ENCODE measurements at regions not wholly inside any gene's neighbourhood (a gene's known extent, or its start where the extent isn't known, plus 50 kb on each side); places are given as distances from the start of the nearest gene placed in this dataset.
A peak's percentile ranks its signal among the peaks of the same experiment; 100 is the strongest.

GRCh38 chr12:98352218-98352811, 163.1 kb upstream of the TMPO start:
- DNase-seq (ENCODE audit: low read depth) = peak; percentile 4

DNA sequence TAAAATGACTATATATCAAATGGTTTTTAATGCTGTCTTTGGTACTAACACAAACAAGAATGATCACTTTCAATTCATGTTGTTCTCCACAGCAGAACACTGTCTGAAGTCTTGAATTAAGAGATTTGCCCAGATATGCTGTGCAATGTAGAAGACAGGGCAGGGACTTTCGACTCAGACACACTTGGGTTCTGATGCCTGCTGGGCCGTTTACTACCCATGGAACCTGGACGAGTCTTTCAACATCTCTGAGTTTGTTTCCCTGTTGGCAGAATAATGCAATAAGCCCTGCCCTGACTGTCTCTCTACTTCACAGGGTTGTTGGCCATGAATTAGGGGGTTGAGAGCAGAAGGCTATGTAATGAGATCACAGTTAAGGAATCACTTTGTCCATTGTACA, 162.6 kb upstream of the TMPO start:
- no peak for DNase-seq (ENCODE audit: low read depth)

DNA sequence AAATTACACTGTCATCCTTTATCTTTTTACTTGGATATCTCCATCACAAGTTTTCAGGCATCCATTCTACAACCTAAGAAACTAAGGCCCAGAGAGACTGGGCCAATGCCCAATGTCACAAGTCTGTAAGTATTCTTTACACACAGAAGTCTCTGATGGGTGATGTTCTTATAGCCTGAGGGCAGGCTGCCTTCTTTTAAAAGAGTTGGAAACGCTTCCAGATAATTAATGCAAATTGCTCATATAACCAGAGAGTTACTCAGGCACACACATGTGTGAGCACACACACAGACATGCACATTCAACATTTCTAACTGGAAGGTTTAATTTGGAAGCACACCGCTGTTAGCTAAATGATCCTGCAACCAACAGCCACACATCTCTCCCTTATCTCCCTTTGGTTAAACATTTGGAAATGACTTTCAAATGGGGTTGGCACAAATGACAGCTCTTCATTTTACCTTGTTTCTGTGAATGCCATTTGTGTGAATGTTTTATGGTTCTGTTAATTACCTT, 160.8 kb upstream of the TMPO start:
- no peak for DNase-seq (ENCODE audit: low read depth)

DNA sequence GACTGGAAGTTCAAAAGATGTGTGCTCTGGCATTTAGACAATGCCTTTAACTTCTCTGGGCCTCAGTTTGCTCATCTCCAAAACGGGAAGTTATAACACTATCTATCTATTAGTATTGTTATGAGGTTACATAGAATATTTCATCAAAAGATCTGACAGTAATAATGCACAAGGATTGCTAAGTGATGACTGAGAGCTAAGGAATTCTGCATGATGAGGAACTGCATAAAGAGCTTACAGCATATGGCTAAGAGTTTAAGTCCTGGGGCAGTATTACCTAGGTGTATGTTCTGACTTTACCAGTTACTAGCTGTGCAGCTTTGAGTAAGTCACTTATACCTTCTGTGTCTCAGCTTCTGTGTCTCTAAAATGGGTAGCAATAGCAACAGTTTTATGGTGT, 160.1 kb upstream of the TMPO start:
- DNase-seq (ENCODE audit: low read depth) = no peak

DNA sequence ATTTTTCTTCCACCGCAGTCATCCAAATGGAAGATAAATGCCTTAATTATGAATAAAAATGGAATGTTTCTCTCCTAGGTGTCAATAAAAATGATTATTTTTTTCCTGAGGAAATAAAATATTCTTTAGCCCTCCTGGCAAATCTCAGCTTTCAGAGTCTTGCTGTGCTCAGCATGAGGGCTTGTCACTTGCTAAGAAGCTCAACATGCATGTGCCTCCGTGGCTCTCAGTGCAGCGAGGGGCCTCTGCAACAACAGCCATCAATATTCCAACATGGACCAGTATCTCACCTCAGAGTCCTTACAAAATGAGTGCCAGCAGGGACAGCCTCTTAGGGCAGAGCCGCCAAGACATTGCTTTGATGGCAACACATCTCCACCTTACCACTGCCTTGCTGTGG, 159.5 kb upstream of the TMPO start:
- DNase-seq (ENCODE audit: low read depth) = no peak

DNA sequence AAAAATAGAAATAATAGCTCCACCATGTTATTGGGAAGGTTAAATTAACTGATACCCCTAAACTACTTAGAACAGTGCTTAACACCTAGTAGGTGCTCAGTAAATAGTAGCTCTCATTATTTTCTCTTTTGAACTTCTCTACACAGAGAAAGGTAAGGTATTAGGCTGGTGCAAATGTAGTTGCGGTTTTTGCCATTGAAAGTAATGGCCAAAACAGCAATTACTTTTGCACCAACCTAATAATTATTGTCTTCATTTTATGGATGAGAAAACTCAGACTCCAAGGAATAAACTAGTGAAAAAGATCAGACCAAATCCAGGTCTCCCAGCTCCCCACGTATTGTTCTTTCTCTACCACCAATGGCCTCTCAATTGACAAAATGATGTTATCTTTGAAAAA, 157.2 kb upstream of the TMPO start:
- no peak for DNase-seq (ENCODE audit: low read depth)

DNA sequence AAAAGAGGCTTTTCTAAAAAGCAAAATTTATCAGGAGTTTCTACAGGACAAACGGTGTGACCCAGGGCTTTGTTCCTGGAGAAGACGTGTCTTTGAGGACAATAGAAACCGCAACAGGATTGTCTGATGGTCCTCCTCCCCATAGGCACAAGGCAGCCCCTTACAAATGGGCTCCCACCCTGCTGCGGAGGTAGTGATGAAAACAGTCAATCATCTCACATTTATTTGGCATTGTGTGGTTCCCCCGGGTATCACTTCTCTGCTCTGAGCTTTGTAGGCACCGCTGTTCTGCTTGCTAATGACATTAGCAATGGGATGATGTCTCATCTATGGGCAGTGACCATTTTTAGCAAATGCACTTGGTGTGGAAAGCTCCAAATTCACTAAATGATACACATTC, 155.5 kb upstream of the TMPO start:
- no peak for DNase-seq (ENCODE audit: low read depth)

DNA sequence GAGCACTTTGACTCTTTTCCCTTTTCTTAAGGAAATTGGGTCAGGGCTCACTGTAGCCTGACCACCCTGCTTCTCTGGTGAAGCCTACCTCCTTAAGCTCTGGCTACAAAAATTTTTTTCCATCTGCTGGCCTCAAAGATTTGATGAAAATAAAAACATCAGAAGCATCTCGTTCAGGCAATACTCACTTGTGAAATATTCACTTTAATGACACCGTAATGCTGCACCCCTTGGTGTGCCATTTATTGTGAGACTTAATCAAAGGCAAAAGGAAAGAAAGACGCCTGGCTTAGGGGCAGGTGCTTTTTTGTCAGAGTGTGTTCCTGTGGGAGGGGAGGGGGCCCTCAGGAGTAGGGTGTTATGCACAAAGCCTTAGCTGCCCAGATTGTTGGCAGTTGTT, 155.0 kb upstream of the TMPO start:
- DNase-seq (ENCODE audit: low read depth) = no peak

DNA sequence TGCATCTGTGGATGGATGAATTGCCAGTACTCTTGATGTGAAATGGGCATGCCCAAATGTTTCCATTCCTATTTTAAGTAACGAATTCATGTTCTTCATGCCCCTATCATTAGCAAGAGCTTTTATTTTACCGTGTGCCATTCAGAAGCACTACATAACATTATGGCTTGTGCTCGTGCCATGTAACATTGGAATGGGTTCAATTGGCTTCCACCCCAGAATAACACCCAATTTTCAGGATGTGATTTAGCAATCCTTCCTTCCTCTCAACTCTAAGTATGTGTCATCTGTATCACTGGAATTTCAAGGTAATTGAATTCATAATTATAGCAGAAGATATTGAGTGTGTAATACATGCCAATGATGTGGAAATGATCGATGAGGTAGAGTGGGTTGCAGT, 145.8 kb upstream of the TMPO start:
- no peak for DNase-seq (ENCODE audit: low read depth)

DNA sequence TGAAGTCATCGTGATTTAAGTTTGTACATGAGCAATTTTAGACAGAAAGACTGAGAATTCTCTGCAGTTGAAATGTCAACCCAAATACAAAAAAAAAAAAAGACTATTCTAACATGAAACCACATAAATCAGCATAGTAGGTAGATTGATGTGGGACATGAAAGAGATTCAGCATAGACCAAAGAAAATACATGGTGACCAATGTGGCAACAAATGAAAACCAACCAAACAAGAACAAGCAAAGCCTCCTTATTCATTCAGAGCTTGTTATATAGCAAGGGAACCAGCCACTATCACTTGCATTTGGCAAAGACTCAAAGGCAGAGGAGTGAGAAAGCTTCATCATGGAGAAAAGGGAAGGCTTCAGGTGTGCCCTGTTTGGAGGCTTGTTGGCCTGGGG, 144.4 kb upstream of the TMPO start:
- no peak for DNase-seq (ENCODE audit: low read depth)

DNA sequence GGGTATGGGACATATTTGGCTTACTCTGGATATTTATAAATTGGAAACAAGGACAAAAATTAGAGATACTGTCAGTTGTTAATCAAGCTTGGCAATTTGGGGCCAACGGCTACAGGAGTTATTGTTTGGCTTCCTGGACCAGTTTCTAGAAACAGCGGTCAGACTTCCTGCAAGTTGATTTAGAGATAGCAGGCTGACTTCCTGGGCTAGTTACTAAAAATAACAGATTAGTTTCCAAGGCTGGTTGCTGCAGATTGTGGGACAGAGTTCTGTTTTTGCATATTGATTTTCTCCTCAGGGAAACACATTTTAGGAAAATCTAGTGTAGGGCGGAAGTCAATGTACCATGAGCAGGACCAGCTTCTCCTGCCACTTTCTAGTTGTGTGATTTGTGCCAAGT, 144.0 kb upstream of the TMPO start:
- DNase-seq (ENCODE audit: low read depth) = no peak

DNA sequence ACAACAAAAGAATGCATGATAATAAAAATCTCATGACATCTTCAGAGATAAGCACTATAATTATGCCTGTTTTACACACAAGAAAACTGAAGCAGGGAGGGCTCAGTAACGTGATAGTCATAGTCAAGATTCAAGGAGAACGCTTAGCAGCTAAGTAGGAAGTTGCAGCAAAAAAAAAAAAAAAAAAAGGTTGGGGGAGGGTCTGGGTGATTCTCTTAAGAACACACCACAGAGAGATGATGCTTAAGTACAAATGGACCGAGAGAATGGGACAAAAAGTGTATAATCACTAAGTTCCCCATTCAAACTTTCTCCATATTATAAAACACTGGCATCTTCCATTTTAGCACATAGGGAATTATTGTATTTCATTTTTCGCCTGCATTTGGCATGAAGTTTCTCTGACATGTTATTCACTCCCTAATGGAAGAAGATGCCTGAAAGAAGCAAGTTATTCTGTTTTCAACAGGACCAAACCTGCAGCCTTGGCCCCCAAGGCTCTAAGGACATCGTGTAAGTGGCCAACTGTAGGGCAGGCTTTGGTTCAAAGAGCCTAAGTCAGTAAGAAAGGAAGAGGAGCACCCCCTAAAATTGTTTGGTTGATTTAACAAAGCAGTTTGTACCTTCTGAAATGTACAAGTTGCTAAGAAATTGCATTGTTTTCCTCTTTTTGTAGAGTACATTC, 142.9 kb upstream of the TMPO start:
- DNase-seq (ENCODE audit: low read depth) = no peak

DNA sequence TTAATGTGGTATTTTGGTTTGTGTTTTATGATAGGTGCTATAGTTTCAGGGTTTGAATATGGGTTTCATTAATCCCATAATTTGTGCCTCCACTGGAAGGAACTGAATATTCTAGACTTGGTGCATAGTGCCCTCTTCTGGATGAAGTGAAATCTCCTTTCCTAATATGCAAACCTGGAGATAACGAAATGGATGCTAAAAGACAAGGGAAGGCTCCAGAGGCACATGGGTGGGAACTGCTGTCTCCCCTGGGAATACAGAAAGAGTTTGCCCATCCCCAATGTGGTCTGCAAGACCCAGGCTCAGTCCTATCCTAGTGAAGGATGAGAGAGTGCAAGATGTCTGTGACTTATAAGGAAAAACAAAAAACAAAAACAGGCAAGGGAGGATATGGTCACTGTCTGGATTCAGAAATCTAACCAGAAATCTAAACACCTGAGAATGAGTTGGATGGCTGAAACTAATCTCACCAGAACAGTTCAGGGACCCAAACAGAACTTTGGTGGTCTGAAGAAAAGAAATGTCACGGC, 142.3 kb upstream of the TMPO start:
- DNase-seq (ENCODE audit: low read depth) = peak; percentile 14

- DNase-seq (ENCODE audit: low read depth) = no peak
Observed at GRCh38 chr12:98374007-98374406, 141.4 kb upstream of the TMPO start.

GRCh38 chr12:98379106-98379505, 136.3 kb upstream of the TMPO start:
- DNase-seq (ENCODE audit: low read depth) = no peak

- no peak for DNase-seq (ENCODE audit: low read depth)
Observed at GRCh38 chr12:98385641-98386040, 129.7 kb upstream of the TMPO start.

GRCh38 chr12:98387444-98387843, 127.9 kb upstream of the TMPO start:
- no peak for DNase-seq (ENCODE audit: low read depth)

DNA sequence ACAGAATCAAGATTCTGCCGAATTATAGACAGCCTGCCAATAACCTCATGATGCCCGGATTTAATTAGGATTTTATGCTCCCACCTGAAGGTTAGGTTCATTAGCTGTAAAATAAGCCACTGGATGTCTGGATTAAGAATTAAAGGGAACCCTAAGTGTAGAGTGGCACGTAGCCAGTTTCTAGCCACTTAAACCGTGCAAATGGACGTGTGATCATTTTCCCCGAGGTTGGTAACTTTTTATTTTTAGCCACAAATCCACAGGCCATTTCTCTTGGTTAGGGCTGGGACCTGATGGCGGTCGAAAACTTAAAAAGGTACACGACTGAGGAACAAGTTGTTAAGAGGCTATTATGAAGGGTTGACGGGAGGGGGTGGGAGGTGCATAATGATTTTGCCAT, 127.3 kb upstream of the TMPO start:
- no peak for DNase-seq (ENCODE audit: low read depth)

GRCh38 chr12:98389593-98389992, 125.8 kb upstream of the TMPO start:
- no peak for DNase-seq (ENCODE audit: low read depth)

GRCh38 chr12:98397323-98398105, 117.9 kb upstream of the TMPO start:
- peak; percentile 36 for DNase-seq (ENCODE audit: low read depth)

DNA sequence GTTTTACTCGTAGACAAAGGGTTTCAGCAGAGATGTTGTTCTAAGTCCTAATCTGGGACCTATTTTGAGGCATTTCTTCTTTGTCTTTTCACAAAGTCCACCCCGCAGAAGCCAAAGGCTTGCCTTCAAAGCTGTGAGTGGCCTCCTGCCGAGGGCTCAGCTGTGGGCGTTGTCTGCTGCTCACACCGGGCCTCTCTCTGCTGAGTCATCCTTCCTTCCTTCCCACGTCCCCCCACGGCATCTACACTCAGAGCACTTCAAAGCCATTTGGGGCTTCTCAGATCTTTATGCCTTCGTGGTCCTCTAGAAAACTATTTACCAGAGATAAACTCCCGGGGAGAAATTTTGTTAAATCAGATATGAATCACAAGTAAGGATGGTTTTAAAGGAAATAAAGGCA, 115.9 kb upstream of the TMPO start:
- peak; percentile 35 for DNase-seq (ENCODE audit: low read depth)

- no peak for DNase-seq (ENCODE audit: low read depth)
Observed at GRCh38 chr12:98401427-98401826, 114.0 kb upstream of the TMPO start.

DNA sequence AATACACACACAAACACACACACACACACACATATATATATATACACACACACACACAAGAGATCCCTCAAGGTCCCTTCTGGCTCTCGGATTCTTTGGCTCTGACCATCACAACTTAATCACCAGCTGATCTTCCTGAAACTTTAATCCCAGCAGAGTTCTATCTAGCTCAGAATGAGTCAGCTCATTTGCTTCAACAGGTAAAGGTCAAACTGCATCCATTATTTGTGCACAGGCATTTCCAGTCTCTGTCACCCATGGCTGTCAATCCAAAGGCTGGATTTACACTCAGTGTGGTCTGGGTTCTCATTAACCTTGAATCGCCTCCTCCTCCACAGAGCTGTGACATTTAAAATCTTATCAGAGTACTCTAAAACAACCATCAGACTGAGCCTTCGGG, 113.3 kb upstream of the TMPO start:
- DNase-seq (ENCODE audit: low read depth) = no peak

Data from GM04504 (cell line).